NCI-H526 (cell line): ENCODE measurements at regions not wholly inside any gene's neighbourhood (a gene's known extent, or its start where the extent isn't known, plus 50 kb on each side); places are given as distances from the start of the nearest gene placed in this dataset.
"Not testable (repeated sequence)": the region's sequence is repeated elsewhere in the genome, so short reads cannot be mapped to it uniquely, and the experiment has no call there.

Source experiments
- DNase-seq, 2 experiments: peaks; one replicate each; lab custom pipeline; 2025; lab: John Stamatoyannopoulos, UW

DNA sequence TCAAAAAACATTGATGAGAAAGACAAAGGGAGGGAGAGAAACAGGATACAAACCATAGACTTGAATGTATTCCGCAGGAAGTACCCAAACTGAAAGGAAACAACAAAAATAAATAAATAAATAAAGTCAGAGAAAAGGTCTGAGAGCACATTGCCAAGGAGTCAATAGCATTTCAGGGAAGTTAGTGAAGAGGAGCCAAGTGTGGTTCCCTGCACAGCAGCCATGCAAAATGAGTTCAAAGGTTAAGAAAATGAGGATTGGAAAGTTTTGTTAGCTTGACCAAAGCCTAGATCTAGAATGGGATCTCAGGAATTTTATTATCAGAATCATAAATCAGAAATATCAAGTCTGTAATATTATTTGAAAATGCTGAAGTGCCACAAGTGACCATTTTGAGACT is 700.0 kb downstream of the MAFB start:
- DNase-seq: no peak

DNA sequence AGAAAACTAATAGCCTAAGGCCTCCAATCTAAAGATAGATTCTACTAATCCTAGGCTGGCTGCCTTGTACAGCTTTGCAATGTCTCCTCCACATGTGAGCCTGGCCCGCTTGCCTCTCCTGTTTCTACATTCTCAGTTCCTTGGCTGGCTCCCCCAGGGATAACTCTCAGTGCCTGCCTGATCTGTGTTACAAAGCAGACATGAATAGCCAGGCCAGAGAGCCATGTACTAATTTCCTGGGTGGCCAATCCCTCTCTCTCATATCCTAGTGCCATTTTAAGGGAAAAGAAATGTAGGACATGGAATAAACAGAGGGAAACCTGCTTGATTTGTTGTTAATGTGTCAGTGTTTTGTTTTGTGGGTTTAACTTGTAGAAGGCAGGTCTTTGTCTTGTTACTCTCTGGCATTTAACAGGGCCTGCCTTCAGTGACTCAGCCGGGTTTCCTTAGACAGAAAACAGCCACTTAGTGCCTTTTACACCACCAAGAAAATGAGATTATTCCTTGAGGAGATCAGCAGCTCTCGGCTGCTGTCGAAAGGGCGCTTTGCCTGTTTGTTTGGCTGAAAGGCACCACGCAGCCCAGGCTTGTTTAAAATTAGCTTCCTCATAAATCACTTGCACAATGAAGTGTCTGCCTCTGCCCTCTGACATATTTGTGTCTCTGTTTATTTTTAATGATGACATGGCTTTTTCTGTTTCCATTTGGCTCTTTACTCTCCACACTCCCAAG is 702.7 kb downstream of the MAFB start:
- no peak for DNase-seq

DNA sequence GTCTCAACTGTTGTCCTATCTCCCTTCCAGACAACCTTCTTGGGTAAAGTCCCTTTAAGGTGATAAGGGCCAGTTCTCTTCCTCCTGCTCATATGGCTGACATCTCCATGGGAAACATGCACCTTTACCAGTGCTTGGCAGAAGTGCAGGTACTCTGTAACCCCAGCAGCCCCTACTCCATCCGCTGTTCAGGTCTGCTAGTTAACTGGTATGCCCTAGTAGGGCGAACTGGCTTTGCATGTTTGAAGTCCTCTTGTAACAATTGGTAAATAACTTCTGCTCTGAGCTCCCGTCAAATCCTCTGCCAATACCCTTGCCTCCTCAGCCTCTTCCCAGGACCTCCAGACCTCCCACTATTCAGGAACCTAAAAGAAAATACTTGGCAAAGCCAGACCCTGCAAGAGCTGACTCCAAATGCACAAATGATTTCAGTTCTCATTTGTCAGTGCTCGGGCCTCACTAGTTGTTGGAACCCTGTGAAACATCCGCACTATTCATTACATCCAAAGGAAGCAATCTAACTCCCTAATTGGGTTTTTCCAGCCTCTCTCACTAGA is 703.7 kb downstream of the MAFB start:
- no peak for DNase-seq

DNA sequence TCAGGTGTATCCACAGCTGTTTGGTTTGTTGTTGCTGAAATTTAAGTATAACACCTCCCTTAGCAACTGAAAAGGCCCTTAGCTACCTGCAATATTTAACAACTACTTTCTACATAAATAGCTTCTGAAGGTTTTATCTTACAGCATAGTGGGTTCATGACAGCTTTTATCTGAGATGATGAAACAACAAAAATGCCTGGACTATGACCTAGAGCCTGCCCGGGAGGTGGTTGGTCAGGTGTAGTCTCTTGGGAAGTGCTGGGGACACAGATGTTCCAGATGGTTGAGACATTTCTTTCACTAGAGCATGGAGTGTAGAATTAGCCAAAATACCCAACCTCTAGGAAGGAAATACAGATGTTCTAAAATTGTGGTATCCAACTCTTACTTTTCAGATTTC is 705.4 kb downstream of the MAFB start:
- no peak for DNase-seq

DNA sequence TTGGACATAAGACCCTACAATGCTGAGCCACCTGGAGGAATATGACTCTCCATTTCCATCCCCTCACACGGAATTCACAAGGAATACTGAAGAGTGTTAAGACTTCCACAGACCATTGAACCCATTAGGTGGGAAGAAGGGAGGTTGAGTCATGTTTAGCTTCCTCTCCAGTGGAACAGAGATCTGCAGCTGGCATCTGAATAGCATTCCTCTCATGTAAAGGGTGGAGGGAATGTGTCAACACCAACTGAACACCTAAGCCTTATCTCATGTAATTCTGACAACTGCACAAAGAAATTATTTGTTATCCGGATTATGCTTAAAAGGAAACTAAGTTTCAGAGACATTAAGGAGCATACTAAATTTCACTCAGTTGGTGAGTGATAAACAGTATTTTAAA is 705.9 kb downstream of the MAFB start:
- no peak for DNase-seq

DNA sequence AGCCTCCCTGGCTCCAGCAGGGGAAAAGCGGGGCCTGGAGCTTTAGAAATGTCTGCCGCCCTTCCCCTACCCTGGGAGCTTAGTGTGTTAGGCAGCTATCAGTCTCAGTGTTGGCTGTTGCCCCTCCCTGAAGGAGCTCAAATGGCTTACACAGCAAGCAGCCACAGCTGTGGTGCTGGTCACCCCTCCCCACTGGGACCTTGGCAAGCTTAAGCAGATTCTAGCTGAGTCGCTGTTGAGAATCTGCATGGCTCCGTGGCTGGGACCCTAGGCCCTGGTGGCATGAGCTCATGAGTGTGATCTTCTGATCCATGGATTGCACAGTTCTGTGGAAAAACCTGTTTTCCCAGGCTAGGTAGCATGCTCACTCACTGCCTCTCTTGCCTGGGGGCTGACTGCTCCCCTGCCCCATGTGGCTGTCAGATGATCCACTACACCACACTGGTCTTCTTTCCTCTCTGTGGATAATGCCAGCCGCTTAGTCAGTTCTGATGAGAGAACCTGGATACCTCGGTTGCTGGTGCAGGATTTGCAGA is 714.0 kb downstream of the MAFB start:
- DNase-seq: no peak

DNA sequence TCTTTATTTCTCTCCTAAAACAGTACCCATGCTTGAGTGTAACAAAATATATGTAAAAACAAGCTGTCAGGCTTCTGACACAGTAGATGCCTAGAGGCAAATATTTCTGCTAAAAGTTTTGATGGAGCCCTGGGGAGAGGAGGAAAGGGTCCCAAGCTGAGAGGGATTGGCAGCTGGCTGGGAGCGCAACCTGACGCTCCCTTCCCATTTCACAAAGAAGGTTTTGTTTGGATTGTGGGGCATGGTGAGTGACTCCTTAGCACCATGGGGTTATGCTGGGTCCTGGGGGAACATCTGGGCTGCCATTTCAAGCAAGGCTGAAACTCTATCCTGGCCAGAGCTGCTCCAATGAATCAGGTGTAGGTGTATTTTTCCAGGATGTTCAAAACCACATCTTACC is 720.5 kb downstream of the MAFB start:
- no peak for DNase-seq

DNA sequence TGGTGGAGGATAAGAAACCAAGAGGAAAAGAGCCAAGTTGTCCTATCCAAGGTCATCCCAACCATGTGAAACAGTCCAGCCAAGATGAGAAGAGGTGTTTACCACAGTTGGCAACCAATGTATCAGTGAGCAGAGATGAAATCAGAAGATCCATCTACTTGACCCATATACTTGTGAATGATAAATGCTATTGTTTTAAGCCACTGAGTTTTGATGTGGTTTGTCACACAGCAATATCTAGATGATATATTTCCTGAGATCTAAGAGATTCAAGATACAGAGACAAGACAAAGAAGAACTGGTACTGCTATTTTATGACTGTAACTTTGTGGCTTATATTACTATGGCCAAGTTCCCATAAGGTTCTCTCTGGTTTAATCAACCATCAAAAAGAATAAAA is 721.2 kb downstream of the MAFB start:
- no peak for DNase-seq

DNA sequence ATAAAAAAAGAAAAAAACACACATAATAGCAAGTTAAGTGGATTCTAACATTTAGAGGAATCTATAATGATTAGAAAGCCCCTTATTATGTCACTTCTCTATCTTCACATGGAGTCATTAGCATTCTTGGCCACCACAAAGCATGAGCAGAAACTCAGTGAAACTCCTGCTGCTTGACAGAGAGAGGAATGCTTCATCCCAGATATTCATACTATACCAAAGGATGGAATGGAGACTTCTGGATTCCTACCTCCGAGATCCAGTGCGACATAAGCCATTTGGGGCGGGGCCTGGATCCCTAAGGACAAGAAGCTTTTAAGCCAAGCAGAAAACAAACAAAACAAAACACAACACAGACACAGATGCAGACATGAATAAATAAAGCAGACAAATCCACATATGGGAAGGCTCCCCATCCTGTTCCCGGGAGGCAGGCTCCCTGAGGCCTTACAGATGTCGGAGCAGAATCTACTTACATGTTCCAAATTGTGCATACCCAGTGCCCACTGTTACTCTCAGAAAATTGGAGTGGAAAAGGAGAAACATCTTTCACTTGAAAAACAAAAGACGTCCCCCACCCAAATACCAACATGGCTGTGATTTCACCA is 727.3 kb downstream of the MAFB start:
- DNase-seq: no peak

DNA sequence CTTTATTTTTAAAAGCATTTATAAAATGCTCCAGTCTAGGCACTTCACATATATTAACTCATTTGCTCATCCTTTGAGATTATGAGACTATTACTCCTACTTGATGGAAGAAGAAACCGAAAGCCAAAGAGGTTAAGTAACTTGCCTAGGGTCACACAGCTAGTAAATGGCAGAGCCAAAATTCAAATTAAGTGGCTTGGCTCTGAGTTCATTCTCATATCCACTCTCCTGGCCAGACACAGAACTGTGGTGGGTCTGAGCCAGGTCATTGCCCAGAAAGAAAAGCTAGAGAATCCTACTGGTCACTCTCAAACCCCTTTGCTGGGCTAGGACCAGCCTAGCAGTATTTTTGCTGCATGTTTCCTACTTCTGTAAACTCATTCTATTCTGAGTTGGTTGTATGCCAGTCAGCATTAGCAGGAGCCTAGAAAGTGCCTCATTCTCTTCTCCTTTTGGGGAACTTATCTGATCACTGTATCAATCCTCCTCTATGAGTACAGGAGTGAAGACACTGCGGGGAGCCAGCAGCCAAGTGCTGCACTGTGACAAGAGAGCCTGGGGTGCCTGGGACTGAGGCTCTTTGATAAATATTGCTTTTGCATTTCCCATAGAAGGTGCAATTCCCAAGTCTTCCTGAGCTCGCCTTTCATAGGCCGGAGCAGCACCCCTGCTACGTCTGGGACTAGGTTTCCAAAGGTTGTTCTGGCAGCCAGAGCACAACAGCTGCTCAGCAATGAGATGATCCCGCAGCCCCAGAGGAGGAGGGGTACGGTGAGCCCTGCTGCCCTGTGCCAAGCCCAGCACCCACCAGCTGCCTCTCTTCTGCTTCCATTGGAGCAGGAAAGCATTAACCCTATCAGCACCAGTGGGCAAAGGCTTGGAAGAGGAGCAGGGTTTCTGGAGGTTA is 728.3 kb downstream of the MAFB start:
- peak in 1 of 2 experiments; percentile 9 for DNase-seq

DNA sequence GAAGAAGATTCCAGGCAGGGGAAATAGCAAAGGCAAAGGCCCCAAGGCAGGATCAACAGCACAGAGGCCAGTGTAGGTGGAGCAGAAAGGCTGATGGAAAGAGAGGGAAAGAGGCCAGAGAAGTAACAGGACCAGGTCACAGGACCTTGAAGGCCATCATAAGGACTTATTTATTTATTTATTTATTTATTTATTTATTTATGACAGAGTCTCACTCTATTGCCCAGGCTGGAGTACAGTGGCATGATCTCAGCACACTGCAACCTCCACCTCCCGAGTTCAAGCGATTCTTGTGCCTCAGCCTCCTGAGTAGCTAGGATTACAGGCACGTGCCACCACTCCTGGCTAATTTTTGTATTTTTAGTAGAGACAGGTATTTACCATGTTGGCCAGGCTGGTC is 731.1 kb downstream of the MAFB start:
- not testable (repeated sequence) for DNase-seq

DNA sequence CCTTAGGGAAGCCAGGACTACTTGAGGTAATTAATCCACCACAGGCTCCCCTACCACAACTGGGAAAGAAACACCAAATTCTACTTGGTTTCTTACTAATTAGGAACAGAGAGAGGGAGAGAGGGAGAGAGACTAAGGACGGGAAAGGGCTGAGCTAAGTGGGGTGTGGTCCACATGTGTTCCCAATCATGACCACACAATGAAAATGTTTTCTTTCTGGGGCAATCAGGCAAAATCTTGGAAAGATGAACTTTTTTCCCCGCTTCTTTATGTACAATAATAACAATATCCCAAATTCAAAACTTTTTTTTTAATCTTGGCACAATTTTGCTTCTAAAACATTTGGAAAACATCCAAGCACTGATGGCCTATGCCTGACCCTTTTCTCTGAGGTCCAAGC is 734.4 kb downstream of the MAFB start:
- no peak for DNase-seq

DNA sequence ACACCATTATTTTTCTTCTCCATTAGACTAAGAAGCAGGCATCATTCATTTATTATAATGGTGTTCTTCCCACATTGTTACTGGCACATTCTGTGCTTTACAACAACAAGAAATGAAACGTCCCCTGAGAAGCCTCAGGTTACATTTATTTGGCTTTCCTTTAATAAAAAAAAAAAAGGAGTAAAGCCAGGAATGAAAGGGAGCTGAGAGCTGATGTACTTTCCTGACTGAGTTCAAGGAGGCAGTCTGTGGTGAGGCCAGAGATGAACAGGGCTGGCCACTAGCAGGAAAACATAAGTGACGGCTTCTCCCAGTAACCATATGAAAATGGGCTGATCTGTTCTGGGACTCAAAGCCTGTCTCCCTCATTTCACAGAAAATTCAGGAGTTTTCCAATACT is 742.1 kb downstream of the MAFB start:
- no peak for DNase-seq

DNA sequence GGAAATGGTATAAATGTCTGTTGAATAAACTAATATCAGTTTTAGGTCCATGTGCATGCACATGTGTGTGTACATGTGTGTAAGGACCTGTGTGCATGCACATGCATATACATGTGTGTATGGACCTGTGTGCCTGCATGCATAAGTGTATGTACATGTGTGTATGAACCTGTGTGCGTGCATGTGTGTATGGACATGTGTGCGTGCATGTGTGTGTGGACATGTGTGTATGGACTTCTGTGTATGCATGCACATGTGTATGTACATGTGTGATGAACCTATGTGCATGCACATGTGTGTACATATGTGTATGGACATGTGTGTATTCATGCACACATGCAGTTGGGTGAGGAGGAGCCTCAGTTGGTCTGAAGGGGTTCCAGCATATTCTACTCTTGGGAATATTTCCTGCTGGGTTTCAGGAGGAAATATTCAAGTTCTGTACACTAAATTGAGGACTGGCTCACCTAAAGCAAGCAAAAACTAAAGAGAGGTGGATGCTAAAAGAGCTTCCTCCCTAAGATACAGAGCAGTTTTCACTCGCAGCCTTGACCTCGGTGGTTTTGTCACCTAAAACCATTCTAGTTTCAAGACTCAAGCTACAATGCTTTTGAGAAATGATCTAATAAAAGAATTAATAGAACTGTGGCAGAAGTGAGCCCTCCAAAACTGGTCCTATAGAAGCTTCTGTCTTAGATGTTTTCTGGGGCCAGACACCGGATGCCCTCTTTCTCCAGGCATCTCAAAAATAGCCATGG is 742.8 kb downstream of the MAFB start:
- DNase-seq: no peak

DNA sequence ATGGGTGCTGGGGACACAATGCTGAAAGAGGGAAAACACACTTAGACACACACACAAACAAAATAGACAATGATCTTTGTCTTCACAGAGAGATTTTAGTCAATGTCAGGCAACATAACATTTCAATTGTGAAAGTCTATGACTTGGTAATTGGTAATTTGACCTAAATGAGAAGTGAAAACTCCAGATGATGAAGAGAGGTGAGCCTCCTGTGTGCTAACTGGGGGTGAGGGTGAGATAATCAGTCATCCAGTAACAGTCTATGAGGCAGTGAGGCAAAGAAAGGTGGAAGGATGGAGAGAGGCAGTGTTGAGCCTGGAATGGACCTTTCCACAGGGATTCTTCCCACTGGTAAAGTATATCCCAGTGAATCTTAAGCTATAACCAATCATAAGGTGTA is 744.2 kb downstream of the MAFB start:
- DNase-seq: no peak

DNA sequence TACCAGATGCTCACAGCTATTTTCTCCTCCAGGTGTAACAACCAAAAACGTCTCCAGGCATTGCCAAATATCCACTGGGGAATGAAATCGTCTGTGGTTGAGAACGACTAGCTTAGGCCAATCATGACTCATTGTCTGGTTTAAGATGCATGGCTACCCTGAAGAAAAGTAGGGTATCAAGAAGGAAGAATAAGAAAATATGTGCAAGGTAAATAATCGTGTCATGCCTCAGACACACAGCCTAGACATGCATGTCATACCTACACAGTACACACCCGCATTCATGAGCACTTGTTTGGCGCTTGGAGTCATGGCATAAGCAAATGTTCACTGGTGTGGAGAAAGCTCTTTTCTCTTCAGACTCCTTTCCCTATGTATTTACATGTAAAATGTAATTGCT is 745.7 kb downstream of the MAFB start:
- no peak for DNase-seq

DNA sequence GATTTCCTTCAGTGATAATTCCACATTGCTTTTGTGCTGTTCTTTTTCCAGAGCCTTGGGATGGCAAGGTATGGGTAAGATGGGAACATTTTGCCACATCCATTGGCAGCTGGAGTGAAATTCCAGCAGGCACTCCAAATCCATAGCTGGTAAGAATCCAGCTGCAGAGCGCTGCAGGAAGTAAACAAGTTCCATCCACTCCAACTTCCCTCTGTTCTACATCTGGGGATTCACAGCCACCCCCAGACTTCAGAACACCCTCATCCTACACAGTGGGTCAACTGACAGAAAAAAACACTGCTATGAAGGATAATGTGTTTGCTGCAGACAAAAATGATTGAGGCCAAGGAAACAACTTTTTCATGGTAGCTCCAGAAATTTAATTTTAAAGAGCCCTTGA is 747.8 kb downstream of the MAFB start:
- DNase-seq: no peak

DNA sequence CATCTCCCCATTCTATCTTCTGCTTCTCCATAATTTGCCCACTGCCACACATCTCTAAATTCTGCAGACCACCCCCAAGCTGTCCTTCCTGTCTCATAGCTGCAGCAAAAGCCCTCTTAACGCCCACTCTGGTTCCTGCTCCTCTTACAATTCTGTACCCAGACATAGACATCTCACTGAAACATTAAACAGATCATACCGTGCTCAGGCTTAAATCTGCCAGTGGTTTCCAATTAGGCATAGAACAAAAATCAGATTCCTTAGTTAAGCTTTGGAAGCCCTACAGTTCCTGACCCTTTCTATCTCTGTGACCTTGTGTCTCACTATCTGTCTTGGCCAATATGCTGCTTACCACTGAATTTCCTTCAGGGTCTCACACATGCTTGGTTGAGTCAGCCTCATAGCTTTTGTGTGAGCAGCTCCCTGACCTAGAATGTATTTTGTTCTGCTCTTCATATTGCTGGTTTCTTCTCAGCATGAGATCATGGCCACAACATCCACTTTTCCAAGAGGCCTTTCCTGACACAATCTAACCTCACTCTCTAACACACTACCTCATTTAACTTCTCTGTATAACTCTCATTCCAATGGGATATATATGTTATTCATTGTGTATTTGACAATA is 749.7 kb downstream of the MAFB start:
- no peak for DNase-seq

DNA sequence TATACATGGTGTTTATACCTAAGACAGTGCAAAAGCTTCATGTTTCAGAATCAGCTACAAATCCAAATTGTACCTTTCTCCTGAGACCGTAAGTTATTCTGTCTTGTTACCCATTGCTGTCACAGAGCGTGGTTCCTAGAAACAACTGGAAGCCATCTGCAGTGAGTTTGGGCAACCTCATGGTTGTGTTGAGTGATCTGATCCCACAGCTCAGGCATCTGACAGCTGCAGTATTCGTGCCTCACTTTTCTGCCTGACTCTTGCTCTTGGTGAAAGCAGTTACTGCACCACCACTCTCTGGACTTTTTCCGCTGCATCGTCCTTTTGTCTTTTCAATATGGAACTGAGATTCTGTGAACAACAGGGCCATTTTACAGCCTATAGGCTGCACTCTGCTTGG is 752.6 kb downstream of the MAFB start:
- DNase-seq: no peak

DNA sequence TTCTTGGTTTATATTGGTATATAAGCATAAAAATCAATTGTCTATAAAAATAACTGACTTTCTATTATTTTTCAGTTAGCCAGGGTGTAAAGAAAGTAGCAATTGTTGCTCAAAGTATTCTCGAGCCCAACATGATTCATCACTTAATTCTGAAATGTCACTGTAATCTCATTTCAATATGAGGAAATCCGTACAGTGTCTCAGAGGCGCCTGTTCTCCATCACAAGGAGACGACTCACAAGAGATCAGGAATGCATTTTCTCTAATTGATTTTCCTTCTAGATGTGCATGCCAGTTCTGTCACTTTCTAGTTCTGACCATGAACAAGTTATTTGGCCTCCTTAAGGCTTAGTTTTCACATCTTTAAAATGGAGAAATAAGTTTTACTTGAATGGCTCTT is 753.1 kb downstream of the MAFB start:
- no peak for DNase-seq

DNA sequence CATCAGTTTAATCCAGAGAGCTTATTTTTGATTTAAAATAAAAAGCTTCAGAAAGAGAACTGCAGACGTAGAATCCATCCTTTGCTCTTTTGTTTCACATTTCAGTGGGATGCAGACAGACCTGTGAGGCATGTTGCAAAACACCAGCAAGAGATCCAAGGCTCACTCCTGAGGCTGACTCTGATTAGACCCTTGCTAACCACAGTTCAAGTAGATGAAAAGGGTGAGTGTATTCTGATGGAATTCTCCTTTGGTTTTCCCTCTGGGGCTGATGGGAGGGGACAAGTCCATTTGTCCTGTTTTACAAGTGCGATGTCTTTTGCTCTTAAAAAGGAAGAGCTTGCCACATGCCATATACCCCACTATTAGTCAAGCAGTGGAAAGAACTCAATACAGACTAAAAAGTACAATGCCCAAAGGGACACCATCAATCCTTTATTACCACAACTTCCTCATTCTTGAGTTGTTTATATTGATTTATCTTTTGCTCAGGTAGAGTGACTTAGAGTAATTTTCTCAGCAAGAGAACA is 772.7 kb downstream of the MAFB start:
- no peak for DNase-seq
